SU-DHL-6 (cell line): ENCODE measurements at regions not wholly inside any gene's neighbourhood (a gene's known extent, or its start where the extent isn't known, plus 50 kb on each side); places are given as distances from the start of the nearest gene placed in this dataset.
"Not testable (repeated sequence)": the region's sequence is repeated elsewhere in the genome, so short reads cannot be mapped to it uniquely, and the experiment has no call there.

Experiments used
- CTCF ChIP-seq: fragments of 200-600 bp; sonication (generic); IDR thresholded peaks from one replicate; pipeline ENCODE4 v1.5.1; 2017; ENCODE audit warnings: antibody characterized with exemption, mild to moderate bottlenecking, low read length, moderate library complexity; ENCODE audit not compliant: insufficient read depth, poor library complexity, severe bottlenecking
- EZH2phosphoT487 ChIP-seq: fragments of 200-600 bp; sonication (generic), shearing (Covaris generic); conservative IDR thresholded peaks from 2 replicates; pipeline ENCODE4 v1.6.1; 2018; ENCODE audit warnings: mild to moderate bottlenecking, antibody characterized with exemption, low read length, moderate library complexity, mixed read lengths

- not testable (repeated sequence) for TF ChIP-seq CTCF, EZH2phosphoT487
Measured at GRCh38 chr12:131304642-131305041, 350.9 kb downstream of the ADGRD1 start.
